ENCODE measurements at regions not wholly inside any gene's neighbourhood (a gene's known extent, or its start where the extent isn't known, plus 50 kb on each side); places are given as distances from the start of the nearest gene placed in this dataset.
A peak's percentile ranks its signal among the peaks of the same experiment; 100 is the strongest.

- H3K4me3 ChIP-seq (ENCODE audit: low read depth in 1 of 2, low read length in 2 of 2): peak overlapping the region in 1 of 2 donors; percentile 37
- H3K27me3 ChIP-seq (ENCODE audit: control insufficient read depth in 1 of 2, insufficient read depth in 2 of 2, low read length in 2 of 2): no peaks in the 10 kb centered on the region
- no peaks in the 10 kb centered on the region for H3K9me3 ChIP-seq (ENCODE audit: control insufficient read depth in 1 of 2, low read length in 2 of 2)
- no peaks in the 10 kb centered on the region for H3K36me3 ChIP-seq (ENCODE audit: control insufficient read depth in 1 of 2, insufficient read depth in 2 of 2, low read length in 2 of 2)
- H3K4me1 ChIP-seq (ENCODE audit: control insufficient read depth in 1 of 2, insufficient read depth in 2 of 2, low read length in 2 of 2): peaks cover 0 to 4% of the 10 kb centered on the region in 2 donors
- H3K9ac ChIP-seq (ENCODE audit: low read depth in 1 of 2, low read length in 2 of 2): no peak overlapping the region
- H3K27ac ChIP-seq (ENCODE audit: low read depth, low read length): peak overlapping the region; percentile 0
These were observed 55.2 kb downstream of the FOS start for GRCh38 chr14:75333606-75334548.

- peaks cover 0 to 4% of the 10 kb centered on the region in 2 donors for H3K4me1 ChIP-seq (ENCODE audit: control insufficient read depth in 1 of 2, insufficient read depth in 2 of 2, low read length in 2 of 2)
- peak overlapping the region; percentile 29 to 37 for H3K4me3 ChIP-seq (ENCODE audit: low read depth in 1 of 2, low read length in 2 of 2)
- H3K36me3 ChIP-seq (ENCODE audit: control insufficient read depth in 1 of 2, insufficient read depth in 2 of 2, low read length in 2 of 2): no peaks in the 10 kb centered on the region
- H3K9ac ChIP-seq (ENCODE audit: low read depth in 1 of 2, low read length in 2 of 2): no peak overlapping the region
- H3K27me3 ChIP-seq (ENCODE audit: control insufficient read depth in 1 of 2, insufficient read depth in 2 of 2, low read length in 2 of 2): no peaks in the 10 kb centered on the region
- H3K9me3 ChIP-seq (ENCODE audit: control insufficient read depth in 1 of 2, low read length in 2 of 2): no peaks in the 10 kb centered on the region
- peak overlapping the region; percentile 0 for H3K27ac ChIP-seq (ENCODE audit: low read depth, low read length)
These were observed 56.0 kb downstream of the FOS start for GRCh38 chr14:75334549-75335051.

GRCh38 chr14:75335571-75335970 lies 56.9 kb downstream of the FOS start:
- H3K9me3 ChIP-seq (ENCODE audit: control insufficient read depth in 1 of 2, low read length in 2 of 2): no peaks in the 10 kb centered on the region
- H3K4me1 ChIP-seq (ENCODE audit: control insufficient read depth in 1 of 2, insufficient read depth in 2 of 2, low read length in 2 of 2): peaks cover 3 to 6% of the 10 kb centered on the region in 2 donors
- no peaks in the 10 kb centered on the region for H3K27me3 ChIP-seq (ENCODE audit: control insufficient read depth in 1 of 2, insufficient read depth in 2 of 2, low read length in 2 of 2)
- H3K9ac ChIP-seq (ENCODE audit: low read depth in 1 of 2, low read length in 2 of 2): no peak overlapping the region
- no peak overlapping the region for H3K4me3 ChIP-seq (ENCODE audit: low read depth in 1 of 2, low read length in 2 of 2)
- H3K36me3 ChIP-seq (ENCODE audit: control insufficient read depth in 1 of 2, insufficient read depth in 2 of 2, low read length in 2 of 2): no peaks in the 10 kb centered on the region
- no peak overlapping the region for H3K27ac ChIP-seq (ENCODE audit: low read depth, low read length)

- H3K4me1 ChIP-seq (ENCODE audit: control insufficient read depth in 1 of 2, insufficient read depth in 2 of 2, low read length in 2 of 2): peaks cover 6 to 7% of the 10 kb centered on the region in 2 donors
- no peak overlapping the region for H3K4me3 ChIP-seq (ENCODE audit: low read depth in 1 of 2, low read length in 2 of 2)
- H3K9ac ChIP-seq (ENCODE audit: low read depth in 1 of 2, low read length in 2 of 2): no peak overlapping the region
- no peaks in the 10 kb centered on the region for H3K36me3 ChIP-seq (ENCODE audit: control insufficient read depth in 1 of 2, insufficient read depth in 2 of 2, low read length in 2 of 2)
- H3K27ac ChIP-seq (ENCODE audit: low read depth, low read length): no peak overlapping the region
- H3K27me3 ChIP-seq (ENCODE audit: control insufficient read depth in 1 of 2, insufficient read depth in 2 of 2, low read length in 2 of 2): peaks cover 0 to 3% of the 10 kb centered on the region in 2 donors
- H3K9me3 ChIP-seq (ENCODE audit: control insufficient read depth in 1 of 2, low read length in 2 of 2): no peaks in the 10 kb centered on the region
These were observed 59.8 kb downstream of the FOS start for GRCh38 chr14:75338398-75338797.

- H3K9ac ChIP-seq (ENCODE audit: low read depth in 1 of 2, low read length in 2 of 2): no peak overlapping the region
- H3K36me3 ChIP-seq (ENCODE audit: control insufficient read depth in 1 of 2, insufficient read depth in 2 of 2, low read length in 2 of 2): no peaks in the 10 kb centered on the region
- peaks cover 0 to 3% of the 10 kb centered on the region in 2 donors for H3K27me3 ChIP-seq (ENCODE audit: control insufficient read depth in 1 of 2, insufficient read depth in 2 of 2, low read length in 2 of 2)
- H3K27ac ChIP-seq (ENCODE audit: low read depth, low read length): no peak overlapping the region
- H3K9me3 ChIP-seq (ENCODE audit: control insufficient read depth in 1 of 2, low read length in 2 of 2): no peaks in the 10 kb centered on the region
- peaks cover 6 to 7% of the 10 kb centered on the region in 2 donors for H3K4me1 ChIP-seq (ENCODE audit: control insufficient read depth in 1 of 2, insufficient read depth in 2 of 2, low read length in 2 of 2)
- H3K4me3 ChIP-seq (ENCODE audit: low read depth in 1 of 2, low read length in 2 of 2): no peak overlapping the region
These were observed 60.4 kb downstream of the FOS start for GRCh38 chr14:75339059-75339458.

- H3K4me3 ChIP-seq (ENCODE audit: low read depth in 1 of 2, low read length in 2 of 2): no peak overlapping the region
- H3K27ac ChIP-seq (ENCODE audit: low read depth, low read length): peak overlapping the region; percentile 63
- no peak overlapping the region for H3K9ac ChIP-seq (ENCODE audit: low read depth in 1 of 2, low read length in 2 of 2)
- H3K4me1 ChIP-seq (ENCODE audit: control insufficient read depth in 1 of 2, insufficient read depth in 2 of 2, low read length in 2 of 2): peaks cover 3 to 6% of the 10 kb centered on the region in 2 donors
- no peaks in the 10 kb centered on the region for H3K9me3 ChIP-seq (ENCODE audit: control insufficient read depth in 1 of 2, low read length in 2 of 2)
- H3K36me3 ChIP-seq (ENCODE audit: control insufficient read depth in 1 of 2, insufficient read depth in 2 of 2, low read length in 2 of 2): no peaks in the 10 kb centered on the region
- peaks cover 0 to 3% of the 10 kb centered on the region in 2 donors for H3K27me3 ChIP-seq (ENCODE audit: control insufficient read depth in 1 of 2, insufficient read depth in 2 of 2, low read length in 2 of 2)
These were observed 62.3 kb downstream of the FOS start for GRCh38 chr14:75340921-75341320.

- peaks cover 3 to 6% of the 10 kb centered on the region in 2 donors for H3K4me1 ChIP-seq (ENCODE audit: control insufficient read depth in 1 of 2, insufficient read depth in 2 of 2, low read length in 2 of 2)
- H3K27me3 ChIP-seq (ENCODE audit: control insufficient read depth in 1 of 2, insufficient read depth in 2 of 2, low read length in 2 of 2): peaks cover 0 to 3% of the 10 kb centered on the region in 2 donors
- no peak overlapping the region for H3K4me3 ChIP-seq (ENCODE audit: low read depth in 1 of 2, low read length in 2 of 2)
- H3K27ac ChIP-seq (ENCODE audit: low read depth, low read length): no peak overlapping the region
- no peaks in the 10 kb centered on the region for H3K36me3 ChIP-seq (ENCODE audit: control insufficient read depth in 1 of 2, insufficient read depth in 2 of 2, low read length in 2 of 2)
- H3K9ac ChIP-seq (ENCODE audit: low read depth in 1 of 2, low read length in 2 of 2): no peak overlapping the region
- H3K9me3 ChIP-seq (ENCODE audit: control insufficient read depth in 1 of 2, low read length in 2 of 2): no peaks in the 10 kb centered on the region
These were observed 63.0 kb downstream of the FOS start for GRCh38 chr14:75341620-75342019.

- Histone ChIP-seq H3K9ac (ENCODE audit: low read depth in 1 of 2, low read length in 2 of 2) (no peak overlapping the region), H3K27ac (ENCODE audit: low read depth, low read length) (no peak overlapping the region), H3K4me1 (ENCODE audit: control insufficient read depth in 1 of 2, insufficient read depth in 2 of 2, low read length in 2 of 2) (peaks cover 3 to 6% of the 10 kb centered on the region in 2 donors), H3K9me3 (ENCODE audit: control insufficient read depth in 1 of 2, low read length in 2 of 2) (no peaks in the 10 kb centered on the region), H3K36me3 (ENCODE audit: control insufficient read depth in 1 of 2, insufficient read depth in 2 of 2, low read length in 2 of 2) (no peaks in the 10 kb centered on the region), H3K27me3 (ENCODE audit: control insufficient read depth in 1 of 2, insufficient read depth in 2 of 2, low read length in 2 of 2) (peaks cover 0 to 3% of the 10 kb centered on the region in 2 donors), H3K4me3 (ENCODE audit: low read depth in 1 of 2, low read length in 2 of 2) (no peak overlapping the region)
These were observed 64.4 kb downstream of the FOS start for GRCh38 chr14:75342762-75343599.

- no peaks in the 10 kb centered on the region for H3K36me3 ChIP-seq (ENCODE audit: control insufficient read depth in 1 of 2, insufficient read depth in 2 of 2, low read length in 2 of 2)
- H3K9ac ChIP-seq (ENCODE audit: low read depth in 1 of 2, low read length in 2 of 2): no peak overlapping the region
- no peak overlapping the region for H3K4me3 ChIP-seq (ENCODE audit: low read depth in 1 of 2, low read length in 2 of 2)
- peaks cover 3 to 6% of the 10 kb centered on the region in 2 donors for H3K4me1 ChIP-seq (ENCODE audit: control insufficient read depth in 1 of 2, insufficient read depth in 2 of 2, low read length in 2 of 2)
- no peak overlapping the region for H3K27ac ChIP-seq (ENCODE audit: low read depth, low read length)
- peaks cover 0 to 3% of the 10 kb centered on the region in 2 donors for H3K27me3 ChIP-seq (ENCODE audit: control insufficient read depth in 1 of 2, insufficient read depth in 2 of 2, low read length in 2 of 2)
- H3K9me3 ChIP-seq (ENCODE audit: control insufficient read depth in 1 of 2, low read length in 2 of 2): no peaks in the 10 kb centered on the region
These were observed 65.3 kb downstream of the FOS start for GRCh38 chr14:75343911-75344310.

- Histone ChIP-seq H3K4me1 (ENCODE audit: control insufficient read depth in 1 of 2, insufficient read depth in 2 of 2, low read length in 2 of 2) (peaks cover 3 to 6% of the 10 kb centered on the region in 2 donors), H3K36me3 (ENCODE audit: control insufficient read depth in 1 of 2, insufficient read depth in 2 of 2, low read length in 2 of 2) (no peaks in the 10 kb centered on the region), H3K27ac (ENCODE audit: low read depth, low read length) (no peak overlapping the region), H3K9ac (ENCODE audit: low read depth in 1 of 2, low read length in 2 of 2) (no peak overlapping the region), H3K9me3 (ENCODE audit: control insufficient read depth in 1 of 2, low read length in 2 of 2) (no peaks in the 10 kb centered on the region), H3K4me3 (ENCODE audit: low read depth in 1 of 2, low read length in 2 of 2) (no peak overlapping the region), H3K27me3 (ENCODE audit: control insufficient read depth in 1 of 2, insufficient read depth in 2 of 2, low read length in 2 of 2) (peaks cover 0 to 3% of the 10 kb centered on the region in 2 donors)
These were observed 65.8 kb downstream of the FOS start for GRCh38 chr14:75344411-75344810.

Measured in duodenal mucosa (tissue), 2 donors.